WTC11 (cell line): ENCODE measurements at regions not wholly inside any gene's neighbourhood (a gene's known extent, or its start where the extent isn't known, plus 50 kb on each side); places are given as distances from the start of the nearest gene placed in this dataset.

ENCODE experiments used
- CREM ChIP-seq: sonication (generic); formaldehyde crosslinking; IDR thresholded peaks from 2 replicates; pipeline ENCODE4 v1.8.1; 2022; ENCODE audit warnings: mild to moderate bottlenecking, missing genetic modification reagents, moderate library complexity
- GABPB1 ChIP-seq: sonication (generic); formaldehyde crosslinking; IDR thresholded peaks from 2 replicates; pipeline ENCODE4 v1.8.1; 2023; ENCODE audit warnings: mild to moderate bottlenecking, missing genetic modification reagents
- ZNF121 ChIP-seq: sonication (generic); formaldehyde crosslinking; IDR thresholded peaks from 2 replicates; pipeline ENCODE4 v1.8.0; 2023; ENCODE audit warnings: missing genetic modification reagents
- ZNF423 ChIP-seq: fragments of 250-450 bp; sonication (Bioruptor Pico); IDR thresholded peaks from 2 replicates; pipeline ENCODE4 v2.1.2; 2022; ENCODE audit warnings: mild to moderate bottlenecking, moderate library complexity
- TF ChIP-seq, protein P1 (sequence below): fragments of 200-600 bp; IDR thresholded peaks from 2 replicates; pipeline ENCODE4 v1.8.0; 2022; ENCODE audit warnings: antibody characterized with exemption

DNA sequence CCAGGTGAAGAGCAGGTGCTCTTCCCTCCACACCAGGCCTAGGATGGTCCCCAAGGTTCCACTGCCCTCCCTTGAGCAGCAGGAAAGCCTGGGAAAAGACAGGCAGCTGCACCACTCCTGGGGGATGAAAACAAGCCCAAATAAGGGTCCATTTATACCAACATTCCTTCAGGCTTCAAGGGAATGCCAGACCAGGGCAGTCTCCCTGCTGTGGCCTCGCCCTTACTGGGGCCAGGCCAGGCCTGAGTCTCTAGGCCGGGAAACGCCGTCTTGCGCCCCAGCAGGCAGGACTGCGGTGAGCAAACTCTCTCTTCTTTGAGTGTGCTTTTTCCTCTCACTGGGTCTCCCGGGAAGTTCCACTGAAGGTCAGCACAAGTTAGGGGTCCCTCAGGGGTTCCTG, 443.5 kb downstream of the SOX6 start:
- TF ChIP-seq, protein P1, sequence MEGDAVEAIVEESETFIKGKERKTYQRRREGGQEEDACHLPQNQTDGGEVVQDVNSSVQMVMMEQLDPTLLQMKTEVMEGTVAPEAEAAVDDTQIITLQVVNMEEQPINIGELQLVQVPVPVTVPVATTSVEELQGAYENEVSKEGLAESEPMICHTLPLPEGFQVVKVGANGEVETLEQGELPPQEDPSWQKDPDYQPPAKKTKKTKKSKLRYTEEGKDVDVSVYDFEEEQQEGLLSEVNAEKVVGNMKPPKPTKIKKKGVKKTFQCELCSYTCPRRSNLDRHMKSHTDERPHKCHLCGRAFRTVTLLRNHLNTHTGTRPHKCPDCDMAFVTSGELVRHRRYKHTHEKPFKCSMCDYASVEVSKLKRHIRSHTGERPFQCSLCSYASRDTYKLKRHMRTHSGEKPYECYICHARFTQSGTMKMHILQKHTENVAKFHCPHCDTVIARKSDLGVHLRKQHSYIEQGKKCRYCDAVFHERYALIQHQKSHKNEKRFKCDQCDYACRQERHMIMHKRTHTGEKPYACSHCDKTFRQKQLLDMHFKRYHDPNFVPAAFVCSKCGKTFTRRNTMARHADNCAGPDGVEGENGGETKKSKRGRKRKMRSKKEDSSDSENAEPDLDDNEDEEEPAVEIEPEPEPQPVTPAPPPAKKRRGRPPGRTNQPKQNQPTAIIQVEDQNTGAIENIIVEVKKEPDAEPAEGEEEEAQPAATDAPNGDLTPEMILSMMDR: no peak
- TF ChIP-seq CREM (CRISPR knock-in tag): no peak
- TF ChIP-seq ZNF423: no peak
- no peak for TF ChIP-seq ZNF121
- TF ChIP-seq GABPB1 (CRISPR knock-in tag): no peak
